HG03520 (cell line): ENCODE measurements at regions not wholly inside any gene's neighbourhood (a gene's known extent, or its start where the extent isn't known, plus 50 kb on each side); places are given as distances from the start of the nearest gene placed in this dataset.

Experiments used
- ATAC-seq: cut with Tn5 transposase; IDR thresholded peaks from one replicate; pipeline ENCODE4 v1.9.1; 2021; ENCODE audit warnings: mild to moderate bottlenecking, moderate library complexity; ENCODE audit not compliant: unreplicated experiment

DNA sequence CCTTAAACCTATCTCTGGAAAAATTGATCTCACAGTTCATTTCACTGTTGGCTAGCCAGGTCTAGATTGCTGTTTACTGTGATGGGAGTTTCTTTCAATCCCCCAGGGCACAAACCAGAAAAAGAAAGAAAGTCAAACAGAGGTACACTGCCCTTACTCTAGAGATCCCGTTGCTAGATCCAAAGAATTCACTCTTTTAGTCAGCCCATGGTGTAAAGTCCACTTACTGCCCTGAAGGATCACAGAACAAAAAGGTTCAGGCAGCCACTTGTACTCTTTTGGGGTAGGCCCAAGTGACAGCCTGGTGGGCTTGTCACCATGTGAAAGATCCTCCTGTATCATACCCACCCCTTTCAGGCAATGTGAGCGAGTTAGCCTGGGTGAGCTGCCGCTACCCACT is 162.6 kb upstream of the CCDC179 start:
- ATAC-seq: no peak

DNA sequence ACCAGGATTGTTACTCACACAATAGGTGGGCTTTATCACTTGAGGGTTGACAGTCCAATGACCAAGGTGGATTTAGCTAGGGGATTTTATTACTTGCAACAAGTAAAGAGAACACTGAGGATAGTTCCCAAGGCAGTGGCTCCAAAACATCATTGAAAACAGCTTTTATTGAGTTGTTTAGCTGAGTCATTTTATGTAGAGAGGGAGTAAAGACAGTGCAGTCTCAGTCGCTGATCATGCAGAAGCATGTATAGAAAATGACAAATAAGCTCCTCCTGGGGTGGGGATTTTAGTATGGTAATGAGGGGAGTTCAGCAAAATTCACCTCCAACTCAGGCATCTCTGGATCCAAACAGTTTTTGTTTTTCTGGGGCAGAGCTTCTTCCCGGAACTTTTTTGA is 163.0 kb upstream of the CCDC179 start:
- no peak for ATAC-seq

DNA sequence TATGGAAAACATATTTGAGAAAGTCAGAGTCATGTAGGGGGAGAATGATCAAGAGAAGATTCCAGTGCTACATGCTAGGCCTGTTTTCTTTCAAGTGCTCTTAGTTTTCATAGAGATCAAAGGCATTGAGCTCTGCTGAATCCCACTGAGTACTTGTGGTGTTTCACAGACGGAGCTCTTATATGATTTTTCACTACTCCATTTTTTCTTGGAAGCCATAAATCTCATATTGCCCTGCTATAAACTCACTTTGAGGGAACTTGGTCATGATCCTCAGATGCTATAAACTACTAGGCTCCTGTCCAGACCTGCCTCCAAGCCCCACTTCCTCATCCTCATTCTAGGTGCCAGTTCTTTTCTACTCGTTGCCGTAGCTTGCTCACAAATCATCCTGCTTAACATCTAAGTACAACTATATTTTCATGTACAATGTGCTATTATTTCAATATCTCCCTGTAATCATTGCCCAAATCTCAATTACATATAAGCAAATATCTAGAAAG is 180.8 kb upstream of the CCDC179 start:
- no peak for ATAC-seq

DNA sequence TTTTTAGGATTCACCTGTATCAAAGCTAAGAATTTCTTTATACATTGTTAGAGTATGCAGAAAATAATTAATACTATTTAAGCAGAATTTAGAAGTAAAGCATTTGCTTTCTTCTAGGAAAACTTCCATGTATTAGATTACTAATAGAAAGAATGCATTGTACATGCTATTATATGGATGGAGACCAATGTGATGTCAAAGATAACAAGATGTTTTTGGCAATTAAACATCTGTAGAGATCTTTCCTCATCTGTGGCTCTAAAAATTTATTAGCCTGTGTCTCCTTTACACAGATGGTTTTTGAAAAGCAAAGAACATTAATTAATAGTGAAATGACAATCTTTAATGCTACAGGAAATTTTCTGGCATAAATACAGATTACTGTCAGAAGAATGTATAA is 198.4 kb upstream of the CCDC179 start:
- no peak for ATAC-seq

DNA sequence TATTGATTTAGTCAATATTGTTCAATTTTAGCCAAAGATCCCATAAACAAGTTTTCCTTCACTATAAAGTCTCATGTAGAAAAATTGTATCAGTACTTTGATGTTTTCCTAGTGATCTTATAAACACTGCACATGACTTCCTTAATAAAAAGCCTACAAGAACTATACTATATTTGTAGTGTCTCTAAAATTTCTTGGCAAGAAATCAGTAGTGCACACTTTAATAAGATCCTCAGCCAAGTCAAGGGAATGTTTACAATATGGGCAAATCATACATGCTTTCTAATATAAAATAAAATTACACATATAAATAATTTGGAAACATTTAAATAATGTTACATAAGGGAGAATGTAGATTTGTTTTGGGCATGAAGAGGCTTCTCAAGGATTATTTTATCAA is 203.0 kb upstream of the CCDC179 start:
- ATAC-seq: no peak

DNA sequence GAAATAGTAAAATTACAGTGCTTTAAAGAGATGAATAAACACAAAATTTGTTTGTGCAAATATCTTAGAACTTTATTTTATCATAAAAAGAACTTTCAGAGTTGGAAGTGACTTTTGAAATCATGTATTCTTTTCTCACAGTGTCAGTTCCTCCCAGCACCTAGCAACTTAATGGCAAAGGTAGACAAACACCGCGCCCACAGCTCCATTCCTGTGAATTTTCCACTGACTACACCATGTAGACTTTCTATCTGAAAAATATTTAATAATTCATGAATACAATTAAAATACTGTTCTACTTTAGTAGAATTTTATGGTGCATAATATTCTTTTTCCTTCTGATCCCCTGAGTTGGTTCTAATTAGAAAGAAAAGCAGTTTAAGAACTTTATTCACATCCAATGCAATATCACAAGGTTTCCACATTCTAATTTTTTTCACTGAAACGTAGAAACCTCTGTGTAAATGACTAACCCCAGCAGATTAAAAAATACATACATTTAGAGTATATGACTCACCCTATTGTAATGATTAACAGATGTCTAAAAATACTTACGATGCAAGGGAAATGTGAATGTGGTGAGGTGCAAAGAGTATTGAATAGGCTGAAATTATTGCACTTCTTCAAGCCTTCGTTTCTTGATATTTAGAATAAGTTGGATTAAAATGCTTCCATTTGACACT is 218.2 kb upstream of the CCDC179 start:
- peak; percentile 76 for ATAC-seq

DNA sequence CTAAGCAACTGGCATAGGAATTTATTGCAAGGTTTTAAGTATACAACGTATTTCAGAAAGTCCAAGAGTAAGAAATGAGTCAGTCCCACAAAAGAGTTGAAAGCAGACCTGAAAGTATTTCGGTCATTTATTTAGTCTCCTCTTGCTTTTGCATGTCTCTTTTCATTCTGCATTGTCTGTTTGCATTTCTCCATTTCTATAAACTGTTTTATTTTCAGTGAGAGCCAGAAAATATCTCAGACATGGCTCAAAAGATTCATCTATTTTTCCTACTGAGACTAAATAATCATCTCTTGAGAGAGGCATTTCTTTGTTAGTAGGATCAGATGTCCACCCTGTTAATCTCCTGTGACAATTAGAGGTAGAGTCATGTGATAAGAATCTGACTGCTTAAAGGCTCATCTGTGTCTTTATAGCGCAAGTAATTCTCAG is 219.1 kb upstream of the CCDC179 start:
- ATAC-seq: peak; percentile 70

DNA sequence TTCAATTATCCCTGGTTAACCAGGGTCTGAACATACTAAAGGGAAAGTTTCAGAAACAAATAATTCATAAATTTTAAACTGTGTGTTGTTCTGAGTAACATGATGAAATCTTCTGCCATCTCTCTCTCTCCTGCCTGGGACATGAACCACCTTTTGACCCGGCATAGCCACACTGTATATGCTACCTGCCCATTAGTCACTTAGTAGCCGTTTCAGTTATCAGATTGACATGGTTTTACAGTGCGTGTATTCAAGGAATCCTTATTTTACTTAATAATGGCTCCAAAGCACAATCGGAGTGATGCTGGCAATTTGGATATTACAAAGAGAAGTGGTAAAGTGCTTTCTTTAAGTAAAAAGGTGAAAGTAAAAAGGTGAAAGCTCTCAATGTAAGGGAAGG is 227.1 kb upstream of the CCDC179 start:
- ATAC-seq: no peak

DNA sequence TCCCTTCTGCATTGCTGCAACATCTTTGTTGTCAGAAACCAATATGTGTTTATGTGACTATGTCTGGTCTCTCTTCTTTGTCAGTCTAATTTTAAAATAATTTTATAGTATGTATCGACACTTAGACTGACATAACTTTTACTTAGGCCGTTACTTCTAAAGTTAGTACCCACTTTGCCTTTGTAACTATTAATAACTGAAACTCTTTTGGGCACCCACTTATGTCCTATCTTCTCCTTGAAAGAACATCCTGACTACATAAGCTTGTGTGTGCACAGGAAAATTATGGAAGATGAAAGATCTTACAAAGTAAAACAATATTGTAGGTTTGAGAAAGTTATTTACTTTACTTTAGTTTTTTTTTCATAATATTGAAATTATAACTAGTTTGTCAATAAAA is 230.4 kb upstream of the CCDC179 start:
- no peak for ATAC-seq

DNA sequence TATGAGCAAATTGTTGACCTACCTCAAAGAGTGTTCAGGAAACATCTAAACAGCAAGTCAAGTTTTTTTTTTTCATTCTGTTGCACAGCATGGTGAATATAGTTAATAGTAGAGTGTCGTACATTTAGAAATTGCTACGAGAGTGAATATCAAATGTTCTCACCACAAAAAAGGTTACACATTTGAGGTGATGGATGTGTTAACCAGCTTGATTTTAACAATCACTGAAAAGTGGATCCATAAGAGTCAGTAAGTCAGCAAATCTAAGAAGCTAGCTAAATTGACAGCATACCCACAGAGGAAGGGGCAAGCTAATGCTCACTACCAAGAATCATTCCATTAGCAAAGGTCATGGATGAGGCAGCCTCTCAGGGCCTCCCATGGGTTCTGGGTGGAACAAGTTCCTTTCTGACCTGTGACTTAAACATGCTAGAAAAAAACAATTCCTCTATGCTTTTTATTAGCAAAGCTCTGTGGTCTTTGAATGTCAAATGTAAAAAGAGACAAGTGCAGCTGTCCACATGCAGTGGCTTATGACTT is 235.4 kb upstream of the CCDC179 start:
- ATAC-seq: no peak

DNA sequence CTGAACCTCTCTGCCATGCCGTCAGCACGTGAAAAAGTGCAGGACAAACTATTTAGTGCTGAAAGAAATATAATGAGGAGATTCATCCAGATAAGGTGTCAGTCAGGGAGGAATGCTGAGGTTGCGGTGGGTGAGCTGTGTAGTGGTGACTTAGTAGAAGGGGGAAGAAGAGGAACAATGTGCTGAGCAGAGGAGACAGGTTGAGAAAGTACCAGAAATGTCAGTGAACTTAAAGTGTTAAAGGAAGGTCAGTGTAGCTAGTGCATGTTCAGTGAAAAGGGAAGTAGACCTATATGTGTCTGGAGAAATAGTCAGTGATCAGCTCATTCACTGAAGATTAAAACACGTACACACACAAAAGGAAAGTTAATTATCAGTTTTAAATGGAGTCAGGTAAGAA is 237.6 kb upstream of the CCDC179 start:
- ATAC-seq: no peak

DNA sequence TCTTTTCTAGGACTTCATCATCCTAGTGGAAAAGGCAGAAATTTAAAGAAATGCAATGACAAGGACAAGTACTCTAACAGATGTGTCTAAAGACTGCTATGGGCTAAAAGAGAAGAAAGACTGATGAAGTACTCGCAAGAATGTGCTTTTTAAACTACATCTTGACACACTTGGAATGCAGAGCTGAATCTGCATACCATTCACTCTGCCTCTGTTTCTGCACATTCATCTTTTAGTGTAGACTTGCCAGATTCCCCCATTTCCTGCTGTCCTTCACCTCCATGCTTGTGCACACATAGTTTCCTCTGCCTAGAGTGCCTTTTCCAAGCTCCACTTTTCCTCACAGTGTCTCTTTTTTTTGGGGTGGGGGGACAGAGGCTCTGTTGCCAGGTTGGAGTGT is 239.0 kb upstream of the CCDC179 start:
- no peak for ATAC-seq

DNA sequence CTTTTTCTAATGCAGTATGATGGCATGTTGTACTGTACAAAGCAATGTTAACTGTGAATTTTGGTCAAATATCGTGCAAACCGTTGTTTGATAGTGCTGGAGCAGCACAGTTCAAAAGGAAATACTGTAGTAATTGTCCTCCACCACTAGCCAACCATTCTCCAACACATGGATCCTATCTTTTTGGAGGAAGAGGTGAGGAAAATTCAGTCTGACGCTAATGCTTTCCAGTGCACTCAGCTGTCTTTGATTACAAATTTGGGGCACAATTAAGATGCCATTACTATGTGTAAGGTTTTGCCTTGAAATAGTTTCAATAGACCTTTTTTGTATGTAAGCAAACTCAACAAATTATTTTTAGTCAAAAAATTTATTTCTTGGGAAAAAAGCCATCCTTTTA is 240.5 kb upstream of the CCDC179 start:
- no peak for ATAC-seq

DNA sequence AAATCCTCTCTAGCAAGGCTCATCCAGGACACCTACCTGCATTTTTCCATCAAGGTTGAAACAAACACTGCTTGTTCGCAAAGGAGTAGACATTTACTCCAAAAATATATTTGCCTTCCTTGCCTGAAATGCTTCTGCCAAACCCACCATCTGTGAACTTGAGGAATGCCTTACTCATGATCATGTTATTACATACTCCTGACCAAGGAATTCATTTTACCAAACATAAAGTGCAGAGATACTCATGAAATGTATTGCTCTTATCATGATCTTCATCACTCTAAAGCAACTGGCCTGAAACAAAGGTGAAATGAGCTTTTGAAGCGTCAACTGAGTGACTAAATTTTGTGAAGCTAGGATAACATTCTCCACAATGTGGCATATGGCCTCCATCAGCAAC is 243.1 kb upstream of the CCDC179 start:
- ATAC-seq: no peak

DNA sequence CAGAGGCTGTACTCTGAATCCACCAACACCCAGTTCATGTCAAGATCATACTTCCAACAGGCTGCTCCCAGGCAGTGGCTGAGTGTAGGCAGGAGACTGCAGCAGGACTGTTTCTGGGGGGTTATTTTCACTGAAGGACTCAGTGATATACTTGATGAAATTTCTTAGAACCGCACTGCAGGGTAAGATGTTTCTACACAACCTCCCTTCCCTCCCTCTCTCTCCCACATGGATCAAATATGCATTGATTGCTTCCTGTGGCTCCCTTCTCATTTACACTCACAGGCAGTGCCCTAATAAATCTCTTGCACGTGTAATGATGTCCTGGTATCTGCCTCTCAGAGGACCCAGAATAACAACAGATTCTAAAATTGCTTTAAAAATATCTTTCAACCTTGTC is 251.3 kb upstream of the CCDC179 start:
- no peak for ATAC-seq

DNA sequence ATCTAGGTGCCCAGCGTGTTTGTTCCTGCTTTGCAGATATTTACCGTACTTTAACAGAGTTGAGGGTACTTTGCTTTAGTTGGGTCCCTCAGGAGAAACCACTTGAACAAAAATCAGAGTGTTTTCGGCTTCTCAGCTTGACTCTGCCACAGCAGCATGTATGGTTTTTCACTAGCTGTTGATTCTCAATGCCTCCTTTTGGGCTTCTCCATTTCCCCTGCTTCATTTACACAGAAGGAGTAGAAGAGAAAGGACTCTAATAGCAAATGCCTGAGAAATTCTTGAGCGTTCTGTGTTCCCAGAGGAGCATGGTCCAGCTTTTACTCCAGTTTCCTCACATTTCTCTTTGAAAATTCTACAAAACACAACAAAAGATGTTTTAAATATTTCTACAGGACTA is 252.1 kb upstream of the CCDC179 start:
- ATAC-seq: no peak

DNA sequence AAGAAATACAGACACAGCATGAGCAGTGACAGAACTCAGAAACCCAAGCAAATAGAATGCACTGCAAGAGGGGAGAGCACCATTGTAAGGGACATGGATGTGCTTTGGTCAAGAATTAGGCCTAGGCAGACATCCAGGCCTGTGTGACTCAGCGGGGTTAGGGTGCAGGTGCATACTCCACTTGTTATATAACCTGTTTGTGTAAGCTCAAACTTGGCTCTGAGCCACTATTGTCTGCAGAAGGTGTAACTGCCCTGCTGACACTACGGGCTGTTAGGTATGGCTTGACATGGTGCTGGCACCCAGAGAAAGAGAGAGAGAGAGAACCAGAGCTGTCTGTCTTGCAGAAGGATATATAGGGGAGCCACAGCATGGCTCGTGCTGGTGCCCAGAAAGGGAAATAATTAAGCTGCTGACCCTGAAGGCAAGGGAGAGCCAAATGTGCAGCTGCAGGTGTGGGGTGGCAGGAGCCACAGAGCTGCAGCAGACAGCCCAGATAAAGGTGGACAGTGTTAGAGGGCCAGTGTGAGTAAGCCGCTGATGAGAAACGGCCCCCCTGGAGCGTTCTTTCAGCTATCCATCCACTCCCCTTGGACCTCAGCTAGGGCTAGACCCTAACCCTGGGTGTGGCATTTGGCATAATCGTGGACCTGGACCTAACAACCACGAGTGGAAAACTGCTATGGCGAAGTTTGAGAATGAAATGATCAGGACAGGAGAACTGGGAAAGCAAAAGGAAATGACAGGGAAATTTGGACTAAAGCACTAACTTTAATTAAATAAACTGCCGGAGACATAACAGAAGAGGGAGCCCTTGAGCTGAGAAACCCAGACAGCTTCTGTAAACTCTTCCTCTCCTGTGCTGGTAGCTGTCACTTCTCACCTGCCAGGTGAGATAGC is 253.0 kb upstream of the CCDC179 start:
- no peak for ATAC-seq

DNA sequence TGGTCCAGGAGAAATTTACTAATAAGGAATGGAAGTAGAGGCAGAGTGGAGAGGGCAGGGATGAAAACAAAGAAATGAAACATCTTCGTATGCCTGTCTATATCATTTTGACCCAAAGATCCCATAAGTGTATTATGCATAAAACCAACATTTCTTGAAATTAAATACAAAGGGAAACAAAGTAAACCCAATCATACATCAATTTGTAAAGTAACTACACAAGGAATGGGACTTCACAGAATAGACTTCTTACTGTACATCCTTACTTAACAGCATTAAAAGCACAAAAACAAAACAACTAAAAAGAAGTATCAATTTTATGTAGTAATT is 253.6 kb upstream of the CCDC179 start:
- no peak for ATAC-seq

DNA sequence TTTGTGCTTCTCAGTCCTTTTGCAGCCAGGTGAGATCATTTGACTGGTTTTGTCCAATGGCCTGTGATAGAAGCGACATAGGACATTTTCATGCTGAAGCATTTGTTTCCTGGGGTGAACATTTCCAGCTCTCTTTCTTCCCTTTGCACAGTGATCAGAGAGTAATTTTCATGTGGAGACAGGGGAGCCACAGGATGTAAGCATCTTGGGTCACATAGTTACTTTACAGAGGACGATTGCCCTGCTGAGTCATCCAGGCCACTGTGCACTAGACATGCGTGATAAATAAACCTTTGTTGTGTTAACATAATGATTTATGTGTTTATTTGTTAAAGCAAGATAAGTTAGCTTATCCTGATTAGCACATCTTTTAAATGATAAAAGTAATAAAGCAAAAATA is 263.5 kb upstream of the CCDC179 start:
- ATAC-seq: no peak

DNA sequence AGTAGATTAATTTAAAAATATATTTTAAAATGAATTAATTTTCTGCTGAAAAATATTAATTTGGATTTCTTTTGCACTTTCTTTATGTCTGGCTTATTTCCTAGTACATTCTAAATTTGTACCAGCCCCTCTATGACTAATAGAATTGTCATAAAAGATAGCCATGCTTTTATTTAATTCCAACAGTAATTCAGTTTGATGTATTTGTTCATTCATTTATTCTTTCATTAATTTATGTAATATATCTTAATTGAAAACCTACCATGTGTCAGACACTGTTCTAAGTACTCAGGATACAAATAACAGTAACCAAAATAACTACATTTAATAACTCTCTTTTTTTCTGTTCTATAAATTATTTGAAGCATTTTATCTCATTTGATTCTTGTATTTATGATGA is 264.0 kb upstream of the CCDC179 start:
- no peak for ATAC-seq

DNA sequence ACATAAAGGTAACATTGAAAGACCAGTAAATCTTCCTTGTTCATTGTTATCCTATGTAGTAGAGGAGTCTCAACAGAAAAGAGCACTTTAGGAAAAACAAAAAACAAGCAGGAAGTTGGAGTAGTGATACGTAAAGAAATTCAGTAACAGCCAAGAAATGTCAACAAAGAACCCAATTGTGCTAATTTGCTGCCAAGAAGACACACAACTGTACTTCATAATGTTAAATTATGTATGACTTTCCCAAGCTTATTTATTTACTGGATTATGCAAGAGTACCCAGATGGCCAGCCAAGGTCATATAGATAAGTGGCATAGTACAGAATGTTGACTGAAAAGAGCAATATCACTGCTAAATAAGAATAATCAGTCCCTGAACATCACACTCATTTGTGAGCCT is 264.7 kb upstream of the CCDC179 start:
- ATAC-seq: no peak

DNA sequence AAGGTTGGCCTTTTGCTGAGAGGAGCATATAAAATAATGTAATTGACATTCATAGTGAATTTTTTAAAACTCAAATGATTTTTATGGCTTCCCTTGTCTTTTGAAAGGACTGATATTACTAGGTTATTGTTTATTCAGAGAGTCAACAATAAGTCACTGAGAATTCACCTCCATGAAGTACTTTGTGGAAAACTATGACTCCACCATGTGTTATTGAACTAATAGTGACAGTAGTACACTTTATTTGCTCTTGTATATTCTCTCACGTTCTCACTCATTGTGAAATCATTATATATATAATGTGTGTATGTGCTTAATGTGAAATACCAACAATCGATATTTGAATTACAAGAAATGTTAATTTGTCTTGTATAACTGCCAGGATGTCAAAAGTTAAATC is 267.4 kb upstream of the CCDC179 start:
- ATAC-seq: no peak
